HEK293 (cell line): ENCODE measurements at regions not wholly inside any gene's neighbourhood (a gene's known extent, or its start where the extent isn't known, plus 50 kb on each side); places are given as distances from the start of the nearest gene placed in this dataset.

ENCODE experiments used
- CTCF ChIA-PET: fragments of 350-600 bp; formaldehyde crosslinking; extraction: SDS; loops from one replicate; lab custom pipeline; 2021; ENCODE audit warnings: antibody characterized with exemption; lab: Yijun Ruan, JAX
- POLR2A ChIA-PET: fragments of 300-600 bp; formaldehyde crosslinking; extraction: SDS; loops from one replicate; lab custom pipeline; 2020; ENCODE audit warnings: antibody characterized with exemption, inconsistent platforms; lab: Yijun Ruan, JAX
- H3K27ac ChIP-seq: fragments of 200-500 bp; sonication (Bioruptor generic); 2 replicates; pipeline ENCODE4 v1.5.1; 2014; ENCODE audit warnings: low read depth, low read length, control low read depth, inconsistent platforms; ENCODE audit errors: extremely low read depth
- H3K36me3 ChIP-seq, 2 experiments: fragments of 200-500 bp in 1 of 2; sonication (Bioruptor generic) in 1 of 2; 1 replicate in 1 of 2; 2 replicates in 1 of 2; pipeline ENCODE4 v1.5.1; 2014 to 2017; ENCODE audit warnings: inconsistent platforms in 2 of 2, low read length in 2 of 2; ENCODE audit not compliant: control insufficient read depth in 2 of 2, insufficient read depth in 1 of 2
- H3K4me1 ChIP-seq: fragments of 200-500 bp; sonication (Bioruptor generic); 2 replicates; pipeline ENCODE4 v1.5.1; 2014; ENCODE audit warnings: mild to moderate bottlenecking, low read length, inconsistent platforms; ENCODE audit not compliant: control insufficient read depth, insufficient read depth
- H3K4me3 ChIP-seq: 2 replicates; pipeline ENCODE4 v1.5.1; 2011; ENCODE audit warnings: low read depth, mild to moderate bottlenecking, control low read depth, low read length, moderate library complexity
- H3K9me3 ChIP-seq: fragments of 200-500 bp; sonication (Bioruptor generic); 2 replicates; pipeline ENCODE4 v1.5.1; 2014; ENCODE audit warnings: low read depth, low read length, inconsistent platforms; ENCODE audit not compliant: control insufficient read depth, insufficient read depth
- EGR2 ChIP-seq: fragments of 450-650 bp; formaldehyde crosslinking; IDR thresholded peaks from 2 replicates; pipeline ENCODE4 v1.5.1; 2016; ENCODE audit warnings: low read depth, missing biosample characterization, missing genetic modification characterization
- PRDM4 ChIP-seq: fragments of 450-650 bp; formaldehyde crosslinking; IDR thresholded peaks from 2 replicates; pipeline ENCODE4 v1.5.1; 2017; ENCODE audit warnings: missing biosample characterization, missing genetic modification characterization
- SCRT1 ChIP-seq: fragments of 450-650 bp; formaldehyde crosslinking; IDR thresholded peaks from 2 replicates; pipeline ENCODE4 v1.5.1; 2016; ENCODE audit warnings: missing biosample characterization, missing genetic modification characterization, borderline replicate concordance
- TRIM28 ChIP-seq: IDR thresholded peaks from 2 replicates; pipeline ENCODE4 v1.6.1; 2011; ENCODE audit warnings: low read length, control low read depth, borderline replicate concordance
- ZFP37 ChIP-seq: fragments of 450-650 bp; formaldehyde crosslinking; IDR thresholded peaks from 2 replicates; pipeline ENCODE4 v1.5.1; 2016; ENCODE audit warnings: missing biosample characterization, missing genetic modification characterization
- ZNF140 ChIP-seq: fragments of 450-650 bp; formaldehyde crosslinking; IDR thresholded peaks from 2 replicates; pipeline ENCODE4 v1.5.1; 2016; ENCODE audit warnings: missing biosample characterization, missing genetic modification characterization
- ZNF23 ChIP-seq: fragments of 450-650 bp; formaldehyde crosslinking; IDR thresholded peaks from 2 replicates; pipeline ENCODE4 v1.5.1; 2016; ENCODE audit warnings: missing biosample characterization, missing genetic modification characterization, borderline replicate concordance
- ZNF248 ChIP-seq: fragments of 450-650 bp; formaldehyde crosslinking; IDR thresholded peaks from 2 replicates; pipeline ENCODE4 v1.5.1; 2017; ENCODE audit warnings: missing biosample characterization, missing genetic modification characterization
- ZNF324 ChIP-seq: fragments of 450-650 bp; formaldehyde crosslinking; IDR thresholded peaks from 2 replicates; pipeline ENCODE4 v1.5.1; 2016; ENCODE audit warnings: missing biosample characterization, missing genetic modification characterization
- ZNF391 ChIP-seq: fragments of 450-650 bp; formaldehyde crosslinking; IDR thresholded peaks from 2 replicates; pipeline ENCODE4 v1.5.1; 2016; ENCODE audit warnings: low read depth, missing biosample characterization, missing genetic modification characterization, borderline replicate concordance
- ZNF398 ChIP-seq: fragments of 450-650 bp; formaldehyde crosslinking; IDR thresholded peaks from 2 replicates; pipeline ENCODE4 v1.5.1; 2017; ENCODE audit warnings: missing biosample characterization, missing genetic modification characterization
- ZNF423 ChIP-seq: fragments of 450-650 bp; formaldehyde crosslinking; IDR thresholded peaks from 2 replicates; pipeline ENCODE4 v1.5.1; 2016; ENCODE audit warnings: missing biosample characterization, missing genetic modification characterization
- ZNF521 ChIP-seq: fragments of 450-650 bp; formaldehyde crosslinking; IDR thresholded peaks from 2 replicates; pipeline ENCODE4 v1.5.1; 2017; ENCODE audit warnings: missing biosample characterization, mild to moderate bottlenecking, missing genetic modification characterization
- ZNF585B ChIP-seq: fragments of 450-650 bp; formaldehyde crosslinking; IDR thresholded peaks from 2 replicates; pipeline ENCODE4 v1.5.1; 2016; ENCODE audit warnings: missing biosample characterization, missing genetic modification characterization
- ZNF639 ChIP-seq: fragments of 450-650 bp; formaldehyde crosslinking; IDR thresholded peaks from 2 replicates; pipeline ENCODE4 v1.5.1; 2016; ENCODE audit warnings: missing biosample characterization, missing genetic modification characterization
- ZNF654 ChIP-seq: fragments of 450-650 bp; formaldehyde crosslinking; IDR thresholded peaks from 2 replicates; pipeline ENCODE4 v1.5.1; 2016; ENCODE audit warnings: low read depth, missing biosample characterization, missing genetic modification characterization
- ZNF792 ChIP-seq: fragments of 450-650 bp; formaldehyde crosslinking; IDR thresholded peaks from 2 replicates; pipeline ENCODE4 v1.5.1; 2016; ENCODE audit warnings: missing biosample characterization, missing genetic modification characterization
- ZNF830 ChIP-seq: fragments of 450-650 bp; IDR thresholded peaks from 2 replicates; pipeline ENCODE4 v1.5.0; 2018; ENCODE audit warnings: missing biosample characterization, missing genetic modification characterization, low read depth, mild to moderate bottlenecking, moderate library complexity
- TF ChIP-seq, protein P1 (sequence below): fragments of 450-650 bp; formaldehyde crosslinking; IDR thresholded peaks from 2 replicates; pipeline ENCODE4 v1.5.1; 2016; ENCODE audit warnings: missing biosample characterization, missing genetic modification characterization
- TF ChIP-seq, protein P2 (sequence below): fragments of 450-650 bp; formaldehyde crosslinking; IDR thresholded peaks from 2 replicates; pipeline ENCODE4 v1.5.1; 2016; ENCODE audit warnings: missing biosample characterization, missing genetic modification characterization, low read depth

DNA sequence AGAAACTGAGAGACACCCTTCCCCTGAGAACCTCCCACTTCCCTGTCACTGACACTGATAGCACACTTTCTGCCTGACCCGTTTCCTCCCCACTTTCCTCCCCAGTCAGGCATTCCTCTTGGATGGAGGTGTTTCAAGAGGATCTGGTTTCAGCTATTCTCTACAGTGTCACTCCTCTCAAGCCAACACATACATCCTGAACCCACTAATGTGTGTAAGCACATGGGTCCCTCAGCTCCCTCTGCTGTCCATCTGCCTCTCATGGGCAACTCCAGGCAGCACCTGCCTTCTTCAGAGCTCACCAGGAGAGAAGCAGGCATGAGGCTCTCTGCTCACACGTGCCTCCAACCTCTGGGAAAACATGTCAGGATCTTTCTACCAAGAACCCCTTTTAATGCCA, 207.6 kb downstream of the NAF1 start:
- no peak overlapping the region for H3K27ac ChIP-seq
- no peaks in the 10 kb centered on the region for H3K9me3 ChIP-seq
- H3K4me1 ChIP-seq = no peaks in the 10 kb centered on the region
- CTCF ChIA-PET = no interaction called here
- no peak overlapping the region for H3K4me3 ChIP-seq
- TF ChIP-seq ZNF391 (tag by site-specific recombination) (no peak), ZNF830 (tag by site-specific recombination) (no peak), ZNF585B (tag by site-specific recombination) (no peak), ZNF654 (tag by site-specific recombination) (no peak), ZNF140 (tag by site-specific recombination) (no peak), ZNF248 (tag by site-specific recombination) (no peak), ZNF324 (tag by site-specific recombination) (no peak), ZNF639 (no peak), ZNF792 (no peak), ZNF398 (tag by site-specific recombination) (no peak), EGR2 (tag by site-specific recombination) (no peak), SCRT1 (tag by site-specific recombination) (no peak), ZNF521 (tag by site-specific recombination) (no peak), PRDM4 (tag by site-specific recombination) (no peak), ZNF23 (tag by site-specific recombination) (no peak), TRIM28 (no peak), ZNF423 (tag by site-specific recombination) (no peak), ZFP37 (no peak)
- TF ChIP-seq, protein P1, sequence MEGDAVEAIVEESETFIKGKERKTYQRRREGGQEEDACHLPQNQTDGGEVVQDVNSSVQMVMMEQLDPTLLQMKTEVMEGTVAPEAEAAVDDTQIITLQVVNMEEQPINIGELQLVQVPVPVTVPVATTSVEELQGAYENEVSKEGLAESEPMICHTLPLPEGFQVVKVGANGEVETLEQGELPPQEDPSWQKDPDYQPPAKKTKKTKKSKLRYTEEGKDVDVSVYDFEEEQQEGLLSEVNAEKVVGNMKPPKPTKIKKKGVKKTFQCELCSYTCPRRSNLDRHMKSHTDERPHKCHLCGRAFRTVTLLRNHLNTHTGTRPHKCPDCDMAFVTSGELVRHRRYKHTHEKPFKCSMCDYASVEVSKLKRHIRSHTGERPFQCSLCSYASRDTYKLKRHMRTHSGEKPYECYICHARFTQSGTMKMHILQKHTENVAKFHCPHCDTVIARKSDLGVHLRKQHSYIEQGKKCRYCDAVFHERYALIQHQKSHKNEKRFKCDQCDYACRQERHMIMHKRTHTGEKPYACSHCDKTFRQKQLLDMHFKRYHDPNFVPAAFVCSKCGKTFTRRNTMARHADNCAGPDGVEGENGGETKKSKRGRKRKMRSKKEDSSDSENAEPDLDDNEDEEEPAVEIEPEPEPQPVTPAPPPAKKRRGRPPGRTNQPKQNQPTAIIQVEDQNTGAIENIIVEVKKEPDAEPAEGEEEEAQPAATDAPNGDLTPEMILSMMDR = no peak
- TF ChIP-seq, protein P2, sequence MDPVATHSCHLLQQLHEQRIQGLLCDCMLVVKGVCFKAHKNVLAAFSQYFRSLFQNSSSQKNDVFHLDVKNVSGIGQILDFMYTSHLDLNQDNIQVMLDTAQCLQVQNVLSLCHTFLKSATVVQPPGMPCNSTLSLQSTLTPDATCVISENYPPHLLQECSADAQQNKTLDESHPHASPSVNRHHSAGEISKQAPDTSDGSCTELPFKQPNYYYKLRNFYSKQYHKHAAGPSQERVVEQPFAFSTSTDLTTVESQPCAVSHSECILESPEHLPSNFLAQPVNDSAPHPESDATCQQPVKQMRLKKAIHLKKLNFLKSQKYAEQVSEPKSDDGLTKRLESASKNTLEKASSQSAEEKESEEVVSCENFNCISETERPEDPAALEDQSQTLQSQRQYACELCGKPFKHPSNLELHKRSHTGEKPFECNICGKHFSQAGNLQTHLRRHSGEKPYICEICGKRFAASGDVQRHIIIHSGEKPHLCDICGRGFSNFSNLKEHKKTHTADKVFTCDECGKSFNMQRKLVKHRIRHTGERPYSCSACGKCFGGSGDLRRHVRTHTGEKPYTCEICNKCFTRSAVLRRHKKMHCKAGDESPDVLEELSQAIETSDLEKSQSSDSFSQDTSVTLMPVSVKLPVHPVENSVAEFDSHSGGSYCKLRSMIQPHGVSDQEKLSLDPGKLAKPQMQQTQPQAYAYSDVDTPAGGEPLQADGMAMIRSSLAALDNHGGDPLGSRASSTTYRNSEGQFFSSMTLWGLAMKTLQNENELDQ = no peak
- POLR2A ChIA-PET = no interaction called here
- H3K36me3 ChIP-seq = no peaks in the 10 kb centered on the region
